HG02678 (cell line): ENCODE measurements at regions not wholly inside any gene's neighbourhood (a gene's known extent, or its start where the extent isn't known, plus 50 kb on each side); places are given as distances from the start of the nearest gene placed in this dataset.
"Not testable (repeated sequence)": the region's sequence is repeated elsewhere in the genome, so short reads cannot be mapped to it uniquely, and the experiment has no call there.

Experiments used
- ATAC-seq: cut with Tn5 transposase; IDR thresholded peaks from one replicate; pipeline ENCODE4 v1.9.1; 2021; ENCODE audit warnings: mild to moderate bottlenecking, moderate library complexity; ENCODE audit not compliant: unreplicated experiment

DNA sequence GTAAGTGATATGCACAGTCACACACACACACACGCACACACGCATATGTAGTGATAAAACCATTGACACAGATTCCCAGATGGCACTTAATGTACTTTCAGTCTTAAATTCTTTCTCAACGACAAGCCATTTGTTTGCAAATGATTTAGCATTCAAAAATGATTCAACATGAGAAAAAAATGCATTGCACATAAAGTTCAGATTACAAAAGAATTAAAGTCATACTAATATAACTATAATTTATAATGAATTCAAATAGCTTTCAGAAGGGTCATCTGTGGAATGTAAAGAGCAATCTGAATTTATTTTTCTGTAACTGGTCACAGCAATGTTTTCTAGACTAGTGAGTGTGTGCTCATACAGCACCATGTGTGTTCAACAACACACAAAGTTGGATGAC is 521.6 kb upstream of the ZNF337 start:
- no peak for ATAC-seq

DNA sequence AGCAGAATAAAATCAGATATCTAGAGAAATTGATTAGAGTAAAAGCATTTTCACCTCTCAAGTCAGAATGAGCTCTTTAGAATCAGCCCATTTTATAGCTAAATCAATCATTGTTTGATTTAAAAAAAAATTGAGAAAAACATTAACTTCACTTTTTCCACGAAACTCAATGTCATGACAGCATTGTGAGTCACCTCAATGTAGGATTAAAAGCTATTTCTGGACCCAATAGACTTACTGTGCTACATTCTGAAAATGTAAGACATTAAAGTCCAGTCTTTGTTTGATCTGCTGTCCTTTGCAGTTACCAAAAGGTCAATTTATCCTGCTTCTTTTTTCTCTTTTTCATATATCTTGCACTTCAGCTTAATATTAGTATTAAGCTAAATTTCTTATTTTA is 519.4 kb upstream of the ZNF337 start:
- ATAC-seq, result no peak

DNA sequence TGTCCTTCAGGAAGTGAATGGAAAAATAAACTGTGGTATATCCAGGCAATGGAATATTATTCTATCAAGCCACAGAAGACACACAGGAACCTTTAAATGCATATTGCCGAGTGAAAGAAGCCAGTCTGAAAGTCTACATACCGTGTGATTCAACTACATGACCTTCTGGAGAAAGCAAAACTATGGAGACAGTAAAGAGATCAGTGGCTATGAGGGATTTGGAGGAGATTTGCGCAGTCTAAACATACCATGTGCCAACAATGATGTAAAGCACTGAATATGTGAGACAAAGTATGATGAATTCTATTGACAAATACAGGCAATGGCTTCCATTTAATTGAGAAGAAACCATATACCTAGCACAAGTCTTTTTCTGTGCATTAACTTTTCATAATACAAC is 518.3 kb upstream of the ZNF337 start:
- no peak for ATAC-seq

DNA sequence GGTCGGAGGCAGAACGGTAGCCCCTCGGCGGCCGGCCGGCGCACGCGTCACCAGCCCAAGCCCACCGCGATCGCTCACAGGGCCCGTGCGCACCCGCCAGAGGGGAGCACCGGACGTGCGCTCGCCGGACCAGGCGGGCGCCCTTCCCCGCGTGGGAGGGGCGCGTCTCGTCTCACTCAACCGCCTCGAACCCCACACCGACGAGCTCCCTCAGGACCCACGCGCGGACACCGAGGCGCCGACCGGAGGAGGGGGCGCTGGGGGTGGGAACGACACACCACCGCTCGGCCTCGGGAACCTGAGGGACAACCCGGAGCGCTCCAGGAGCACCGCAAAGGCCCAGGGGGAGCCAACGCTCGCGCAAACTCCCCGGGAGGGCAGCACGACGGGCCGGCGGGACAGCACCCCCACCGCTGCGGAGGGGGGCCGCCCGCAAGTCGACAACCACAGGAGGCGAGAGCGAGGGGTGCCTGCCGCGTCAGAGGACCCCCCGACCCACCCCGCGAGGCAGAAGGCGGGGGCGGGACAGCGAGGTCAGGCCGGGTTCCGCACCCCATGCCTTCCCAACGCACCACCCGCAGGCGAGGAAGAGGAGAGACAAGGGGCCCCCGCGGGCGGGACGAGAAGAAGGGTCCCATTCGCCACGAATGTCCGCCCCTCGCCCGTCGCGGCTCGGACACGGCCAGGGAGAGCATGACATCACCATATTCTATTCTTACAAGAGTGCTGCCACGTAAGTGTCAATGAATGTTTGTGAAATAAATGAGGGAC is 512.7 kb upstream of the ZNF337 start:
- ATAC-seq, result no peak

DNA sequence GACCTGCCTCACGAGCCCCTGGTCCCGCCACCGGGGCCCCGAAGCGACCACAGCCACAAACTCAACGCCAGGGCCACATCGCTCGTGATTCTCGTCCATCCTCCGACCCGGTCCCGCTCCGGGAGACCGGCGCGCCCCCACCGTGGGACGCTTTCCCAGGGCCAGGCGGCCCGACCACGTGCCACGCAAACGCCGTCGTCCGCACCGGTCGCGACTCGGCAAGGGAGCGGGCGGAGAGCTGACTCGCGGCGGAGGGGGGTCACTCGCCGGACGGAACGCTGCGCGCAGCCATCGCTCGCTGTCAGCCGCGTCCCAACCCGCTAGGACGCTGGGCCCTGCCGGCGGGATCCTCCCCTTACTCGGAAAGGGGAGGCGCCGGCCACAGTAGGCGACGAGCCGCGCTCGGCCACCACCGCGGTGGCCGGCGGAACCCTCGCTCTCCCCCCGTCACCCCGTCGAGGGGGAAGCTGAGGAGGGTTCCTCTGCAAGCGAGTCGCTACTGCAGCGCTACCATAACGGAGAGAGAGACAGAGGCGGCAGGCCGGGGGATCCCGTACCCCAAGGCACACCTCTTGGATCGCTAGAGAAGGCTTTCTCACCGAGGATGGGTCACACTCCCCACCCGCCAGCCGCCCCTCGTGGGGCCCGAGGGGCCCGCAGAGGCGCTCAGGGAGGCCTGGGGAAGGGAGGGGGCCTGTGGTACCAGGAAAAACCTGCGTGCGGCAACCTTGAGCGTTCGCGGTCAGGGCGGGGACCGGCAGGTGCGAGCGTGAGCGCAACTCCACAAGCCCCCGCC is 511.8 kb upstream of the ZNF337 start:
- ATAC-seq, result no peak

DNA sequence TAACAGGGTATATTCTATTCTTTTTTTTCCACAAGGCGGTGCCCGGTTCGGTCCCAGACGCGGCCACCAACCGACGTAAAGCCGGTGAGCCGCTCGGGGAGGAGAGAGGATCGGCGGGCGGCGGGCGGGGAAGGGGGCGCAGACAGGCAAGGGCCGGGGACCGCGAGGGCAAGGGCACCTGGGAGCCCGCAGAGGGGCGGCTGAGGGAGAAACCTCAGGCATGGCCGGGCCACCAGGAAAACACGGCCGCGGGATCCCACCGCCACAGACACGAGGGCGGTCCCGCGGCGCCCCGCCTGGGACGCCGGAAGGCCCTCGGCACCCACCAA is 511.3 kb upstream of the ZNF337 start:
- not testable (repeated sequence) for ATAC-seq

DNA sequence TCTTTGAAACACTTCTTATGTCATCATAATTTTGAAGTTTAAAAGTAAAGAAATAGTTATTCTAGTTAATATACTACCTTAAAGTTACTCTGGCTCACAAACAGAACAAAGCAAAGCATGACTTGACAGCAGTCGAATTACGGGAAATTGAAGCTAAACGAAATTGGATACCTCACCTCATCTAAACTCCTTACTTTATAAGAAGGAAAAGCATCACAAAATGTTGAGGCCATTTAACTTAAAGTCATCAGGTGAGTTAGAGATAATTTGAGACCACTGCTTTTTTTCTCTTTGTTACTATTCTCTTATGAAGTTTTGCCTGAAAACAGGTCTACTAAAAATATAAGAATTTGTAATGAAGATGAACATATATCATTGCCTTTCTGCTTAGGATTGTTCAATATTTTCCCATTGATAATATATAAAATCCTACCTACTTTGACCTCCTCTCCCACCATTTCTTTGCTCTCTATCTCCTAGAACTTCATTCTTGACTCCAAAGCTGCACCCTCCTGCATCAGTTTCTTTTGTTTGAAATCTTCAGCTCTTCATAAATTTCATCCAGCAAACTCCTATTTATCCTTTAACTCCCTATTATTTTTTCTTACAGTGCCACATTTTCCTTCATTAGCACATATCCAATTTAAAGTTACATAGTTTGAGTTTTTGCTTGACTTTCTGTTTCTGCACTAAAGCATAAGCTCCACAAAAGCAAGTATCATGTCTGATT is 510.7 kb upstream of the ZNF337 start:
- ATAC-seq, result no peak

DNA sequence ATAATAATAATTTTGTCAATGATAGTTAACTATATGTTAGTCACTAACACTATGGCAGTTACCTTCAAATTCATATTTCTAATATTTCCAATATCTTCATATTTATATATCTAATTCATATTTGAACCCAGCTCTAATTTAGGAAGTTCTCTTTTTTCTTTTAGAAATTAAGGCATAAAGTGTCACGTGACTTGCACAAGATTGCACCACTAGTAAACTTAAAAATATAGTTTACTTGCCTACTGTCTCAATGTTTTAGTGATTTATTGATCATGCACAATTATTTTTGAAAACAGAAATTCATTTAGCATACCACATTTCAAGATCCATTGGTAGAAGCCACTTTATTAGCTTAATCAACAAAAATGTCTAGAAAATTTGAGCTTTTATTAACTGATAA is 508.7 kb upstream of the ZNF337 start:
- no peak for ATAC-seq

DNA sequence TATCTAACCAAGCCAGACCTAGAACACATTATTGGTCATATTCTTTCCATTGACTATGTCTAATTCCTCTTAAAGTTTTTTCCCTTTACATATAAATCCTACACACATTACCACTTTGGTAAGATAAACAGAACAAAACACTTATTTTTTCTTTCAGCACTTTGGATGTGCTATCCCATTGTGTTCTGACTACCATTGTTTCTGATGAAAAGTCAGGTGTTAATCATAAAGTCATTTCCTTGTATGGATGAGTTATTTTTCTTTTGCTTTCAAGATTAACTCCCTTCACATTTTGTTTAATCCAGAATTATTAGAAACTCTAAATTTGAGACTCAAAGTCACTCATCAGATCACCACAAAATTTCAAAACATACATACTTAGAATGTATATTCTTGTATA is 504.4 kb upstream of the ZNF337 start:
- ATAC-seq, result not testable (repeated sequence)

DNA sequence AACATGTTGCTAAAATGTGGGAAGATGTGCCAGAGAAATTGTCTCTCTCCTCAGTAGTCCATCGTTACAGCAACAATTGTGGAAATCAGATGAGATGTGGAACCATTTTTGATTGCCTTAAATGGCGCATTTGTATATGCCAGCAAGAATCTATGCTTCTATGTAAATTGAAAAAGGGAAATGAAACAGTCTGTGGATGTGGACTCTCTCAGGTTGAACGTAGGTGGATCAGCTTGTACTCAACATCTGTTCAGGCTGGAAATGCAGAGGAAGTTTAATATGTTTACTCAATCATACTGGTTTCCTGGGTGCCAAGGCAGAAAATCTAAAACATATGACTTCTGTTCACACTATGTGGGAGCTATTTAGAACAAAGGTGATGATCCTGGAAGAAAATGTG is 490.7 kb upstream of the ZNF337 start:
- not testable (repeated sequence) for ATAC-seq

DNA sequence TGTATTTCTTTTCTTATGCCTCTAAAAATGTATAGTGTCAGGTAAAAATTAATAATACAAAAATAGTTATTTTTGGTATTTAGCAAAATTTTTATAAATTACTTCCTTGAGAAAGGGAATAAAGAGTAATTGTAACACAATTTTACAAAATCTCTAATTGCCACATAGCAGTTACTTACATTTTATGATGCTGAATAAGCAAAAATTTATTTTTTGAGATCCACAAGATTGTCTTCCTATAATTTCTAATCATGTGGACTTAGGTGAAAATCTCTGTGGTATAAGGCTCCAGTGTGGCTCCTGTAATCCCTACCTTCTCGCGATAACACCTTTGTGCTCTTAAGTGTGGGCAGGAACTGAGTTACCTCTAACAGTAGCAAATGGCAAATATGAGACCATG is 487.1 kb upstream of the ZNF337 start:
- not testable (repeated sequence) for ATAC-seq

DNA sequence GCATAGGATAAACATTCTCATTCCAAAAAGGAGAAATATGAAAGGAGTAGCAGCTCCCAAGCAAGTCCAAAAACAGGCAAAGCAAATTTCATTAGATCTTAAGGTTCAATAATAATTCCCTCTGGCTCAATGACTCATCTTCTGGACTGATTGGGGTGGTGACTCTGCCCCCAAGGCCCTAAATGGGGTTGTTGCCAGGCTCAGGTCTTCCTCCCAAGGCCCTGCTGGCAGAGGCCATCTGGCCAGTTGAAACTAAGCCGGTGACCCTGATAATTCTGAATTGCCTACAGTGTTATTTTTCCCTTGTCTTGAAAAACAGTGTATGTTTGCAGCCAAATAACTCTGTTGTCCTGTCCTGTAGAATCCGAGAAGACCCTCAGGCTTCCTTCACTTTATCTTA is 484.7 kb upstream of the ZNF337 start:
- ATAC-seq, result not testable (repeated sequence)

DNA sequence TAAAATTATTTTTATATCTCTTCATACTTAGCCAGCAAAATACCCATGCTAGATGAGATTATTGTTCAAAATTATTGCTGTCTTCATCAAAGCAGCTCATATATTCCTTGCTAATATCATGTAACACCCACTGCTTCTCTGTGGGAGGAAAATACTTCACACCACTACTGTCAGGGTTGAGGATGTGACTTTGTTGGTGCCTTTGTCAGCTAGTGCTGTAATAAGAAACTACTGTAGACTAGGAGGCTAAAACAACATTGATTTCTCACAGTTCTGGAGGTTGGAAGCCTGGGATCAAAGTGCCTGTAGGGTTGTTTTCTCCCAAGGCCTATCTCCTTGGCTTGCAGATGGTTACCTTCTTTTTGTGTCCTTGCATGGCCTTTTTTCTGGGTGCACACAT is 475.2 kb upstream of the ZNF337 start:
- ATAC-seq, result not testable (repeated sequence)

DNA sequence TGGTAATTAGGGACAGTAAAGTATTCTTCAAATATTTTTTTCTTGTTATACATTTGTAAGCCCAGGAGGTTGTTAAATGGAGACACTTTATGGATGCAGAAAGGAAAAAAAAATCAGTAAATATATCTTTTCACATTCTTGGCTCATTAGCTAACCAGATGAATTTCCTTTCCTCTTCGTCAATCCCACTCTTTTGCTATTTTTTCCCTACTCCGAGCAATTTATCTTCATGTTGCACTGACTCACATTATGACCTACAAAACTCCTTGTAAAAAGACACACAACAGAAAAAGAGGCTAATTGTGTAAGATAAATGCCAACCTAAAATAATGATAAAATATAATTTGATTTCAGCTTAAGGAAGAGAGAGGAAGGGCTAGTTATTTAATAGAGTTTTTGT is 472.9 kb upstream of the ZNF337 start:
- ATAC-seq, result no peak

DNA sequence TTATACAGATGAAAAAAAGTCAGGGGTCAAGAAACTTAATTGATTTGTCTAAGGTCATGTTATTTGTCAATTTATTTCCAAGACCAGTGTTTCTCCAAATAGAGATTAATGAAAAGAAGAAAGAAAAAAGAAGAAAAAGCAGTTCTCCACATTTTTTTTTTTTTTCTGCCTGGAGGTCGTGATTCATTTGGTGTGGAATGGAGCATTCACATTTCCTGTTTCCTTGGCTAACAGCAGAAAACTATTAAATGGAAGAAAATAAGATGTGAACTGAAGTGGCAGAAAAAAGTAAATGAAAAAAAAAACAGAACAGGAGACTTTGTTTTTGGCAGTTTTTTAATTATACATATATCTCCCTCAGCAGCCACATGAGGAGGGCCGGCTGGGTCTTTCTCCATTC is 470.8 kb upstream of the ZNF337 start:
- ATAC-seq, result no peak

DNA sequence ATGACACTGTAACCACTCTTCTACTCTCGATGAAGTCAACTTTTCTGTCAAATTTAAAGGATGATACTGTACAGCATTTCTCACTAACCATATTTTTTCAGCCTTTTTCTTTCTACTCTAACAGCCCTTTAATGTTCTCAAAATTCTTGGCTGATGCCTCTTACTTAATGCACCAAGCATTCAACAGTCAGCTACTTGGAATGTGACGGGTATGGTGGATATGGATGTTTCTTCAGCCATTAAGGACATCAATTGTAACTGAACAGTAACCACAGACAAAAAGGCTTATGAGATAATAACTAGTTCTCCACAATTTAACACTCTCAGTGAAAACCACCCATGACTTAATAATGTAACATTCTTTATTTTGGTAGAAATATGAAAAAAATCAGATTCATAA is 467.2 kb upstream of the ZNF337 start:
- no peak for ATAC-seq

DNA sequence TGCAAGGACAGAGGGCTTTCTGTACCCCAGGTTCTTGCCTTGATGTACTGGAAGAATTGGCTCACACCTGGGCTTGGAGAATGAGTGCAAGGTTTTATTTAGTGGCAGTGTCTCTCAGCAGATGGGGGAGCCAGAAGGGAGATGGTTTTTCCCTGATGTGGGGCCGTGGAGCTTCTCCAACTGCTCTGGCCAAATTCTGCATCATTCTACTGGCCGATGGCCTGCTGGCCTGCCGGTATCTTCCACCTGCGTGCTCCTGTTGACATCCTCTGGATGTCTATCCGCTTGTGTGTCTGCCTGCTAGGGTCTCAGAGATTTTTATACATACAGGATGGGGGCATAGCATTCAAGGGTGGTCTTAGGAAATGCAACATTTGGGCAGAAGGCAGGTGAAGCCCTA is 466.5 kb upstream of the ZNF337 start:
- not testable (repeated sequence) for ATAC-seq

DNA sequence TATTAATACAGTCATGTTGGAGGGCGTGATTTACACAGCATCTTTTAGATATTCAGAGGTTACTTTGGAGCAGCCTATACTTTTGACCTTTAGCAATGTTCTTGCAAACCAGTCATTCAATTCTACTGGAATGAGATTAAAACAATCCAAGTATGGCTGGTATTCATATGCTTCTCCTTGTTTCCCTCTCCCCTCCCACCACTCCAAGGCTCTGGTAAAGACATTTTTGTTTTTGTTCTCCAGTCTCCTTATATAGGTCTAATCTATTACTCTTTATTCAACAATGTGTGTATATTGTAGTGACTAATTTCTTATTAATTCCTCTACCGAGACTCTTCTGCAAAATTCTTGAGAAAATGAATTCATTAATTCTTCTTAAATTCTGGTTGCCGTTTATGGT is 465.1 kb upstream of the ZNF337 start:
- ATAC-seq, result not testable (repeated sequence)

DNA sequence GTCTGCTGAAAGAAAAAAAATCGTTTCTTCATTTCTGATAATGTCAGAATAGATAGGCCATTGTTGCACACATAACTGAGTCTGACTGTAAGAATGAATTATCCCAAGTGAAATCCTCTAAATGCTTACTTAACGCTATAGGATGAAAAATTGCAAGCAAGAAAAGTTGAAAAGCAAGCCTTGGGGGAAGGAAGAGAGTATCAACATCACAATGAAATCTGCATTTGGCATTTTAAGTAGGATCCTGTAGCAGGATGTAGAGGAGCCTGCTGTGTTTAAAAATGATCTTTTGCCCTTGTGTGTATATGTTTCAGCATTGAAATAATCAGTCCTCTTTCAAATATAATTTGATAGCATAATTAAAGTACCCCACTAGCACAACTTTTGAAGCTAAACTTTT is 464.3 kb upstream of the ZNF337 start:
- not testable (repeated sequence) for ATAC-seq

DNA sequence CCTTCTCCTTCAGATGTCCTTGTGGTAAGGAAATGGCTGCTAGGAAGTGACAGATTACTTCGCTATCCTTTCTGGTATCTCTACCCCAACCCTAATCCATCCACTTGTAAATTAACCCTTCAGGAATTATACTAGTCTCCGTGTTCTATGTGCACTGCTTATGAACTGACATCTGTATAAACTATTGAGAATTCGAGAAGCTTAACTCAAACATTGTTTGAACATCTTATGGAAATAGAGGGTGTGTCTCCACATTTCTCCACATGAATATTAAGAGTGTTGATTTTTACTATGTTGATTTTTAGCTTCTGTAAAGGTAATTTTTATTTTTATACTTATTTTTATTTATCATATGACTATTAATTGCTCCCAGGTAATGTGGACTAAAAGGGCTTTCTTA is 457.6 kb upstream of the ZNF337 start:
- no peak for ATAC-seq

DNA sequence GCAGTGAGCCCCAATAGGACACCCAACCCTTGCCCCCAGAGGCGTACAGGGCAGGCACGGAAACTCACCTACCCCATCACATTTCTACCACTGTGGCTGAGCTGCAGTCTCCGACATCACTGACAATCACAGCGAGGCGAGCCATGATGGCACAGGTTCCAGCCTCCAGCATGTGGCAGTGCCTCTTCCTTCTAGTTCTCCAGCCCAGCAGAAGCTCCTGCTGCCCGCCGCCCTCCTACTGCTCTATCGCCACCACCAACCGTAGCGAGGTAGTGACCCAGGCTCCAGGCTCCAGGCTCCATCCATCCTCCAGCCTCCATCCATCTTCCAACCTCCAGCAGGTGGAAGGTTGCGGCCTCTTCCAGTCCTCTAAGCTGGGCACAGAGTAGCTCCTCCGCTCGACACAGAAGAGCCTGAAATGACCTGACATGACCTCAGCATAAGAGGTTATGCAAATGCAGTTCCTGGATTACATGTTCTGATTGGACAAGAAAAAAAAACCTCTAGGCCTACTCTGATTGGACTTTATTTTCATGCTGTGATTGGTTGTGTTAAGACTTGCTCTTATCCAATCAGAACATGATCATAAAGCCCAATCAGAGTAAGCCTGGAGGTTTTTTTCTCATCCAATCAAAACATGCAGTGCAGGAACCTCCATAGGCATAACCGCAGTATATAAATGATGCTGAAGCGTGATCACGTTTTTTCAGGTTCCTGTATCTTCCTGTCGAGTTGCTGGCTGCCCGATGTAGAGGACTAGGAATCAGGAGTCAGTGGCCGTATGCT is 438.9 kb upstream of the ZNF337 start:
- no peak for ATAC-seq
